Spleen (tissue), 11 donors: ENCODE measurements at regions not wholly inside any gene's neighbourhood (a gene's known extent, or its start where the extent isn't known, plus 50 kb on each side); places are given as distances from the start of the nearest gene placed in this dataset.

Experiments used
- DNase-seq: peaks from one replicate; pipeline ENCODE4 v3.0.0-alpha.2; 2020
- H3K27ac ChIP-seq, 8 donors: fragments of 200-600 bp; sonication (generic) in 7 of 8; 1 replicate in 4 of 8; 2 replicates in 4 of 8; pipeline versions ENCODE4 v1.5.0 to v1.8.0; 2016 to 2021; ENCODE audit warnings: inconsistent platforms in 4 of 8, mild to moderate bottlenecking in 4 of 8, moderate library complexity in 1 of 8
- H3K27me3 ChIP-seq, 7 donors: fragments of 200-600 bp; sonication (generic) in 6 of 7; replicated peaks in 1 of 7; 1 replicate in 4 of 7; 2 replicates in 3 of 7; pipeline versions ENCODE4 v1.5.0 to v1.8.0; 2016 to 2021; ENCODE audit warnings: inconsistent platforms in 3 of 7, mild to moderate bottlenecking in 1 of 7
- H3K36me3 ChIP-seq, 6 donors: fragments of 200-600 bp; sonication (generic) in 5 of 6; 1 replicate in 4 of 6; 2 replicates in 2 of 6; pipeline versions ENCODE4 v1.5.0 to v1.8.0; 2016 to 2021; ENCODE audit warnings: inconsistent platforms in 2 of 6
- H3K4me1 ChIP-seq, 6 donors: fragments of 200-600 bp; sonication (generic) in 5 of 6; 1 replicate in 3 of 6; 2 replicates in 3 of 6; pipeline versions ENCODE4 v1.5.0 to v1.8.0; 2016 to 2021; ENCODE audit warnings: inconsistent platforms in 3 of 6
- H3K4me3 ChIP-seq, 8 donors: fragments of 200-600 bp; sonication (generic) in 7 of 8; 1 replicate in 4 of 8; 2 replicates in 4 of 8; pipeline versions ENCODE4 v1.5.0 to v1.8.0; 2016 to 2021; ENCODE audit warnings: inconsistent platforms in 4 of 8, mild to moderate bottlenecking in 4 of 8, moderate library complexity in 2 of 8
- H3K9me3 ChIP-seq, 8 donors: fragments of 200-600 bp; sonication (generic) in 7 of 8; 1 replicate in 4 of 8; 2 replicates in 4 of 8; pipeline versions ENCODE4 v1.5.0 to v1.8.0; 2016 to 2021; ENCODE audit warnings: inconsistent platforms in 4 of 8
- POLR2A ChIP-seq, 3 donors: fragments of 450-650 bp; IDR thresholded peaks; one replicate each; pipeline ENCODE4 v1.5.1; 2017; ENCODE audit warnings: antibody characterized with exemption in 3 of 3, mild to moderate bottlenecking in 1 of 3
- WGBS, 5 donors: extraction: QIAGEN DNeasy Blood & Tissue Kit in 3 of 5; methylation state at CpG; one replicate each; pipeline versions ENCODE4 v1.1.5 to v1.1.7; 2013 to 2018; 5-methylcytosine and 5-hydroxymethylcytosine counted together
- intact Hi-C: fragments of 100-400 bp; cut with DNase I; formaldehyde crosslinking; loops from one replicate; pipeline ENCODE4 v1.15.0; 2023; ENCODE audit warnings: low total_unique reads
- small RNA-seq, 4 donors: library from RNA; depleted of rRNA; stranded (forward); fragments of <200 nt; gene quantifications; one replicate each; pipeline ENCODE3, GENCODE V24; 2016
- donor health status: healthy with polysubstance abuse.
- donor health status: DM: no; HTN: no; CAD: no; lungs with moderate emphysema.
- donor health status: DM: no; HTN: no; CAD: no.
- donor health status: Bipolar disorder and iron deficiency.
- donor health status: healthy.
- donor health status: DM: no; HTN: no; CAD: no.
- donor health status: DM: yes; HTN: yes; CAD: no.

DNA sequence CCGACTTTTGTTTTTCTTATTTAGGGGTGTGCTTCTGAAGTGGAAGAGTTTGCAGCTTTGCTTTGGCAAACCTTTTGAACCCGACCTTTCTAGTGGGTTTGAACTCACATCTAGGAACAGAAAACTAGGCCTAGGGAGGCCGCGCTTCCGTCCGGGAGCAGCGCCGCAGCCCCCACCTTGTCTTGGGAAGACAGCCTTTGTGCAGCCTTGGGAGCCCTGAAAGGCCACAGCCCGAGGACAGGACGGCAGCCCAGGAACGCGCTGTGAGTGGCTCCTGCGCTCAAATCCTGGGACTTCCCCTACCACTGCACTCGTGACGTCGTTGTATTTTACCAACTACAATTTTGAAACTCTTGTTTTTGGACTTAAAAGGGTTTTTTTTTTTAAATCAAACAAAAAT is 53.7 kb upstream of the ZNF267 start:
- intact Hi-C loops = no loop called here
- peaks cover 2 to 66% (median 10%) of the 10 kb centered on the region in 7 donors for H3K27me3 ChIP-seq
- no peak for TF ChIP-seq POLR2A (IDR thresholded peaks at IDR 0.05)
- H3K36me3 ChIP-seq = no peaks in the 10 kb centered on the region
- H3K4me3 ChIP-seq = no peak overlapping the region
- H3K9me3 ChIP-seq = peaks cover 0 to 45% (median 10%) of the 10 kb centered on the region in 8 donors
- no peak for DNase-seq
- H3K4me1 ChIP-seq = no peaks in the 10 kb centered on the region
- no peak overlapping the region for H3K27ac ChIP-seq
- 77 to 85% (median 82%) methylated on average over 16 of the region's 16 CpGs for WGBS, 5 donors

Small RNA genes lying in the stretch of these regions (small RNA-seq; reads per million reads assigned to genes)
- 0 reads per million in 4 donors for gene AC074050.1
